ENCODE measurements at regions not wholly inside any gene's neighbourhood (a gene's known extent, or its start where the extent isn't known, plus 50 kb on each side); places are given as distances from the start of the nearest gene placed in this dataset.

GRCh38 chr20:43376831-43377230 lies 80.9 kb upstream of the SRSF6 start (continued):
- no peak for TF ChIP-seq UBTF (CRISPR knock-in tag; IDR thresholded peaks at IDR 0.05)
- TF ChIP-seq ZFP82 (CRISPR knock-in tag; IDR thresholded peaks at IDR 0.05; ENCODE audit: borderline replicate concordance), result no peak

- H3K4me3 ChIP-seq (replicated peaks in 1 of 3; ENCODE audit: insufficient read depth in 1 of 3, low read depth in 2 of 3, low read length in 3 of 3), result no peak overlapping the region
- intact Hi-C loops (cut with micrococcal nuclease; ENCODE audit: unreplicated experiment) (no loop called here), in situ Hi-C loops (cut with HindIII; ENCODE audit: extremely low pct_ligation_motif_present, low pct_unique_long_range_greater_than_20kb) (no loop called here)
- no TSS peak for BruUV-seq (replicated peaks)
- H3K27me3 ChIP-seq (ENCODE audit: control insufficient read depth in 1 of 2, insufficient read depth in 2 of 2, low read length in 2 of 2), result peaks cover 0 to 13% of the 10 kb centered on the region in 2 experiments; a peak in 3 of 5 replicates
- ATAC-seq (no peak), DNase-seq (ENCODE audit: low spot score) (no peak), FAIRE-seq (no peak)
- H3K4me2 ChIP-seq (ENCODE audit: low read depth, low read length), result no peak overlapping the region
- ChIA-PET POLR2A (no interaction called here), CTCF (ENCODE audit: low intra/inter-chr PET ratio, low total read pairs) (no interaction called here)
- H3K27ac ChIP-seq (ENCODE audit: extremely low read length, insufficient read depth, low read length), result no peak overlapping the region
- no peak overlapping the region for H3K9ac ChIP-seq (ENCODE audit: insufficient read depth, low read depth, low read length)
- H4K20me1 ChIP-seq (ENCODE audit: insufficient read depth, low read length), result no peaks in the 10 kb centered on the region
- H3K36me3 ChIP-seq (replicated peaks in 1 of 2; ENCODE audit: control insufficient read depth in 1 of 2, insufficient read depth in 2 of 2, low read length in 2 of 2), result no peaks in the 10 kb centered on the region
- no peaks in the 10 kb centered on the region for H3K79me2 ChIP-seq (ENCODE audit: insufficient read depth, low read length)
- no peaks in the 10 kb centered on the region for H3K9me3 ChIP-seq (ENCODE audit: low read length)
- H2AFZ ChIP-seq (ENCODE audit: low read length), result no peak overlapping the region
- 2% methylated on average over 1 of the region's 1 CpG for WGBS (ENCODE audit: low lambda C conversion rate)
- no peaks in the 10 kb centered on the region for H3K4me1 ChIP-seq (ENCODE audit: insufficient read depth, low read length)
- TF ChIP-seq ZC3H13 (CRISPR knock-in tag; IDR thresholded peaks at IDR 0.05) (no peak), ZNF800 (CRISPR knock-in tag; IDR thresholded peaks at IDR 0.05) (no peak), ZNF501 (CRISPR knock-in tag; IDR thresholded peaks at IDR 0.05) (no peak), ZFP82 (CRISPR knock-in tag; IDR thresholded peaks at IDR 0.05; ENCODE audit: borderline replicate concordance) (no peak), MED8 (CRISPR knock-in tag; IDR thresholded peaks at IDR 0.05; ENCODE audit: insufficient replicate concordance) (no peak), ZNF326 (CRISPR knock-in tag; IDR thresholded peaks at IDR 0.05; ENCODE audit: borderline replicate concordance) (no peak), ZNF296 (CRISPR knock-in tag; conservative IDR thresholded peaks at IDR 0.05) (no peak), GMEB1 (CRISPR knock-in tag; IDR thresholded peaks at IDR 0.05; ENCODE audit: borderline replicate concordance) (no peak), DMTF1 (CRISPR knock-in tag; IDR thresholded peaks at IDR 0.05) (no peak), ZNF30 (CRISPR knock-in tag; IDR thresholded peaks at IDR 0.05) (no peak)
These were observed 82.1 kb upstream of the SRSF6 start for GRCh38 chr20:43375591-43375990.

All from HepG2 (cell line).